ENCODE measurements at regions not wholly inside any gene's neighbourhood (a gene's known extent, or its start where the extent isn't known, plus 50 kb on each side); places are given as distances from the start of the nearest gene placed in this dataset.

DNA sequence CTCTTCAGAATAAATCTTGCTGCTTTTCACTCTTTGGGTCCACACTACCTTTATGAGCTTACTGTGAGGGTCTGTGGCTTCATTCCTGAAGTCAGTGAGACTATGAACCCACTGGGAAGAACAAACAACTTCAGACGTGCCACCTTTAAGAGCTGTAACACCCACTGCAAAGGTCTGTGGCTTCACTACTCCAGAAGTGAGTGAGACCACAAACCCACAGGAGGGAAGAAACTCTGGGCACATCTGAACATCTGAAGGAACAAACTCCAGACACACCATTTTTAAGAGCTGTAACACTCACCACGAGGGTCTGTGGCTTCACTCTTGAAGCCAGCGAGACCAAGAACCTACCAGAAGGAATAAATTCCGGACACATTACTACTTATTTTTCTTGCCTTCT is 964.1 kb upstream of the NXPH2 start:
- TF ChIP-seq CREB1 (IDR thresholded peaks at IDR 0.05; ENCODE audit: low read depth) = no peak
- no peak for TF ChIP-seq RAD21 (IDR thresholded peaks at IDR 0.05; ENCODE audit: low read depth)
- TF ChIP-seq EP300 (IDR thresholded peaks at IDR 0.05; ENCODE audit: borderline replicate concordance) = no peak
- no peak for TF ChIP-seq ZBTB7A (IDR thresholded peaks at IDR 0.05; ENCODE audit: low read depth)

DNA sequence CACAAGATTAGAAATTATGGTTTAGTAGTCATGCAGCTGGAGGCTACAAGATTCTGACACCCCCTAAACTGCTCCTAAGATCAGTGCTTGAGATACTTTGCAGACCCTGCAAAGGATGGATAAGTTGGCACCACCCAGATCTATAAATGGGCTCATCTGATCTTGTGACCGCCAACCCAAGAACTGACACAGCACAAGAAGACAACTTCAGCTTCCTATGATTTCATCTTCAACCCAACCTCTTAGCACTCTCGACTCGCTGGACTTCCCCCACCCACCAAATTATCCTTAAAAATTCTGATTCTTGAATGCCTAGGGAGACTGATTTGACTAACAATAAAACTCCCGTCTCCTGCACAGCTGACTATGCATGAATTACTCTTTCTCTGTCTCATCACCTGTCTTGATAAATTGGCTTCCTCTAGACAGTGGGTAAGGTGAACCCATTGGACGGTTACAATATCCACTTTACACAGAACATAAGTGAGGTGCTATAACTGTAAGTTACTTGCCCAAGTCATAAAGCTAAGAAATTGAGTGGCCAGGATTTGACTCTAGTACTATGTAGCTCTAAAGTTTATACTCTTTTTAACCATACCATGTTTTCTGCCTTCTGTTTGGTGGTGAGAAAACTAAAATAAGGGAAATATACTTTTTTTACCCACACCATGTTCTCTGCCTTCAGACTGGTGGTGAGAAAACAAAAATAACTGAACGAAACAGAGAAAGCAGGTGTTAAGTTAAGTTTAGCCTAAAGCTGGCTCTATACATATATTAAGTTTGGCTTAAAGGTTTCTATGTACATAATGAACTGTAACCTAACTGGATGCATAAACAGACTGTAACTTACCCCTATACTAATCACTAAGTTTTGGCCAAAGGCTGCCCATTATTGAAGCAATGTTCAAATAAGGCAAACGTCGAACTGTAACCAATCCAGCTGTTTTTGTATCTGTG is 962.3 kb upstream of the NXPH2 start:
- TF ChIP-seq EGR1 (IDR thresholded peaks at IDR 0.05) = no peak
- TF ChIP-seq, protein P1, sequence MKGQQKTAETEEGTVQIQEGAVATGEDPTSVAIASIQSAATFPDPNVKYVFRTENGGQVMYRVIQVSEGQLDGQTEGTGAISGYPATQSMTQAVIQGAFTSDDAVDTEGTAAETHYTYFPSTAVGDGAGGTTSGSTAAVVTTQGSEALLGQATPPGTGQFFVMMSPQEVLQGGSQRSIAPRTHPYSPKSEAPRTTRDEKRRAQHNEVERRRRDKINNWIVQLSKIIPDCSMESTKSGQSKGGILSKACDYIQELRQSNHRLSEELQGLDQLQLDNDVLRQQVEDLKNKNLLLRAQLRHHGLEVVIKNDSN (IDR thresholded peaks at IDR 0.05) = no peak

- TF ChIP-seq MAX (IDR thresholded peaks at IDR 0.05) (no peak), ZBTB7A (IDR thresholded peaks at IDR 0.05; ENCODE audit: low read depth) (no peak), FOXM1 (IDR thresholded peaks at IDR 0.05; ENCODE audit: borderline replicate concordance, low read depth) (no peak), CEBPB (IDR thresholded peaks at IDR 0.05) (no peak), RAD21 (IDR thresholded peaks at IDR 0.05; ENCODE audit: low read depth) (no peak), NFIC (IDR thresholded peaks at IDR 0.05) (no peak), EGR1 (IDR thresholded peaks at IDR 0.05) (no peak), REST (IDR thresholded peaks at IDR 0.05; ENCODE audit: low read depth) (no peak), TEAD4 (IDR thresholded peaks at IDR 0.05) (no peak), EP300 (IDR thresholded peaks at IDR 0.05; ENCODE audit: borderline replicate concordance) (no peak), TAF1 (IDR thresholded peaks at IDR 0.05; ENCODE audit: low read depth) (no peak), YY1 (IDR thresholded peaks at IDR 0.05; ENCODE audit: low read depth) (no peak), CREB1 (IDR thresholded peaks at IDR 0.05; ENCODE audit: low read depth) (no peak), TCF12 (IDR thresholded peaks at IDR 0.05; ENCODE audit: low read depth) (no peak)
- TF ChIP-seq, protein P1 (IDR thresholded peaks at IDR 0.05) = no peak
Measured at GRCh38 chr2:139737659-139738058, 957.5 kb upstream of the NXPH2 start.

DNA sequence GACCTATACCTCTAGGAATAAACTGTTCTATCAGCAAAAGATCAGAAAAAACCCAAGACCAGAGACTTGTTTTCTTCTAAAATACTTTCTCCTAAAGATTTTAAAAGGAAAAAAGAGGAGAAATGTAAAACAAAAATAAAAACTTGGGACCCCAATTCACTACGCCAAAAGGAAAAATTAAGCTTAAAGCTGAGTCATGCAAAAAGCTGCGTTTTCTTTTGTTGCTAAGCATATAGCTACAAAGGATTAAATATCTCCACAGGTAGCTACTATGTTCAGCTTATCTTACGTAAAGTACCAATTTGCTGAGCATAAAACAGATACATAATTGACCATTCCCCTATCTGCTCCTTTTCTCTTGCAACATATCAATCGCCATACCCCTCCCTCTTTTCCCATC is 950.0 kb upstream of the NXPH2 start:
- TF ChIP-seq FOXM1 (IDR thresholded peaks at IDR 0.05; ENCODE audit: borderline replicate concordance, low read depth) = no peak
- no peak for TF ChIP-seq YY1 (IDR thresholded peaks at IDR 0.05; ENCODE audit: low read depth)
- TF ChIP-seq NFIC (IDR thresholded peaks at IDR 0.05) = no peak

- TF ChIP-seq YY1 (IDR thresholded peaks at IDR 0.05; ENCODE audit: low read depth) (no peak), REST (IDR thresholded peaks at IDR 0.05; ENCODE audit: low read depth) (no peak), NFIC (IDR thresholded peaks at IDR 0.05) (no peak)
- TF ChIP-seq, protein P1 (IDR thresholded peaks at IDR 0.05) = no peak
Measured at GRCh38 chr2:139721411-139721995, 941.3 kb upstream of the NXPH2 start.

- no peak for TF ChIP-seq RAD21 (IDR thresholded peaks at IDR 0.05; ENCODE audit: low read depth)
- no peak for TF ChIP-seq TEAD4 (IDR thresholded peaks at IDR 0.05)
- no peak for TF ChIP-seq ZBTB7A (IDR thresholded peaks at IDR 0.05; ENCODE audit: low read depth)
- TF ChIP-seq CEBPB (IDR thresholded peaks at IDR 0.05) = no peak
- TF ChIP-seq EGR1 (IDR thresholded peaks at IDR 0.05) = no peak
- no peak for TF ChIP-seq REST (IDR thresholded peaks at IDR 0.05; ENCODE audit: low read depth)
- TF ChIP-seq, protein P1 (IDR thresholded peaks at IDR 0.05) = no peak
Measured at GRCh38 chr2:139720056-139720455, 939.9 kb upstream of the NXPH2 start.

Data from Ishikawa (cell line).